ENCODE measurements at regions not wholly inside any gene's neighbourhood (a gene's known extent, or its start where the extent isn't known, plus 50 kb on each side); places are given as distances from the start of the nearest gene placed in this dataset.

DNA sequence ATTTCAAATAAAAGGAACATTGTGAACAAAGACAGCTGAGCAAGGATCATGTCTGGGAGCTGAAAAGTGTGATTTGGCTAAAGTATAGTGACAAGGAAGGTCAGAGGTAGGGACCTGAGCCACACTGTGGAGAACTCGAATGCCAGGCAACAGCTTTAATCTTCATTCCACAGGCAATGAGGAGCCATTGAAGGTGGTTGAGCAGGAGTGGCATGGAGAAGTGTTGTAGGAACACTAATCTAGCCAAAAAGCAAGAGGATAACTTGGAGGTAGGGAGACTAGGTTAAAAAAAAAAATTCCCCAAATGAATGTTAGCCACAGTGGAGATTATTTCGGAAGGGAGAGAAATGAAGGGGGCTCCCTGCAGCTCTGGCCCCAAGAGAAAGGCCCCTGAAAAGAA, 286.9 kb downstream of the BCOR start:
- POLR2A ChIA-PET: no interaction called here
- Mint-ChIP-seq H3K4me1 (ENCODE audit: low read depth) (peaks cover 18% of the 10 kb centered on the region), H3K27me3 (no peaks in the 10 kb centered on the region), H3K27ac (no peak overlapping the region), H3K36me3 (ENCODE audit: low read depth) (no peaks in the 10 kb centered on the region), H3K4me3 (no peak overlapping the region), H3K9me3 (no peaks in the 10 kb centered on the region)
- DNase-seq (no peak), ATAC-seq (no peak)
- TF ChIP-seq, protein P1, sequence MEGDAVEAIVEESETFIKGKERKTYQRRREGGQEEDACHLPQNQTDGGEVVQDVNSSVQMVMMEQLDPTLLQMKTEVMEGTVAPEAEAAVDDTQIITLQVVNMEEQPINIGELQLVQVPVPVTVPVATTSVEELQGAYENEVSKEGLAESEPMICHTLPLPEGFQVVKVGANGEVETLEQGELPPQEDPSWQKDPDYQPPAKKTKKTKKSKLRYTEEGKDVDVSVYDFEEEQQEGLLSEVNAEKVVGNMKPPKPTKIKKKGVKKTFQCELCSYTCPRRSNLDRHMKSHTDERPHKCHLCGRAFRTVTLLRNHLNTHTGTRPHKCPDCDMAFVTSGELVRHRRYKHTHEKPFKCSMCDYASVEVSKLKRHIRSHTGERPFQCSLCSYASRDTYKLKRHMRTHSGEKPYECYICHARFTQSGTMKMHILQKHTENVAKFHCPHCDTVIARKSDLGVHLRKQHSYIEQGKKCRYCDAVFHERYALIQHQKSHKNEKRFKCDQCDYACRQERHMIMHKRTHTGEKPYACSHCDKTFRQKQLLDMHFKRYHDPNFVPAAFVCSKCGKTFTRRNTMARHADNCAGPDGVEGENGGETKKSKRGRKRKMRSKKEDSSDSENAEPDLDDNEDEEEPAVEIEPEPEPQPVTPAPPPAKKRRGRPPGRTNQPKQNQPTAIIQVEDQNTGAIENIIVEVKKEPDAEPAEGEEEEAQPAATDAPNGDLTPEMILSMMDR (IDR thresholded peaks at IDR 0.05): no peak
- intact Hi-C loops (cut with micrococcal nuclease): loop anchor here (10.0 kb wide), 1 partner anchor 76 kb away; no protein-coding TSS in a partner anchor
- CTCF ChIA-PET: no interaction called here

DNA sequence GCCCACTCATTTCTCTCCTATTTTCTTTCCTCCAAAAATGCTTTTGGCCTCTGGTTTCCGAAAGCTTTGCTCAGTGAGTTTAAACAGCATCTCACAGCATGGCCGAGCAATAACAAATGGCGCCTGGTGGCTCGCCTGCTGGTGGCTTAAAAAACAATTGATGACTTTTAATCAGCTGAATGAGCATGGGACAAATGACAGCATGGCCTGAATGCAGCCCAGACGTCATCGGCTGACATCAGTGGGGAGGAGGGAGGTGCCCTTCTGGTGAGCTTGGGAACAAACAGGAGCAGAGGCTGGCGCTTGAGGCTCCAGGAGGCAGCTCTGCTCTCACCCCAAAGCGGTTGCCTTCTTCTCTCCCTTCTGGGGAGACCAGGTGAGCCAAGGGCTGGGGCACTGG, 286.4 kb downstream of the BCOR start:
- Mint-ChIP-seq H3K27ac (no peak overlapping the region), H3K27me3 (no peaks in the 10 kb centered on the region), H3K36me3 (ENCODE audit: low read depth) (no peaks in the 10 kb centered on the region), H3K4me1 (ENCODE audit: low read depth) (peaks cover 18% of the 10 kb centered on the region), H3K9me3 (no peaks in the 10 kb centered on the region), H3K4me3 (no peak overlapping the region)
- intact Hi-C loops (cut with micrococcal nuclease): loop anchor here (10.0 kb wide), 1 partner anchor 77 kb away; no protein-coding TSS in a partner anchor
- TF ChIP-seq, protein P1 (IDR thresholded peaks at IDR 0.05): no peak
- DNase-seq (no peak), ATAC-seq (no peak)
- POLR2A ChIA-PET: no interaction called here
- CTCF ChIA-PET: no interaction called here

DNA sequence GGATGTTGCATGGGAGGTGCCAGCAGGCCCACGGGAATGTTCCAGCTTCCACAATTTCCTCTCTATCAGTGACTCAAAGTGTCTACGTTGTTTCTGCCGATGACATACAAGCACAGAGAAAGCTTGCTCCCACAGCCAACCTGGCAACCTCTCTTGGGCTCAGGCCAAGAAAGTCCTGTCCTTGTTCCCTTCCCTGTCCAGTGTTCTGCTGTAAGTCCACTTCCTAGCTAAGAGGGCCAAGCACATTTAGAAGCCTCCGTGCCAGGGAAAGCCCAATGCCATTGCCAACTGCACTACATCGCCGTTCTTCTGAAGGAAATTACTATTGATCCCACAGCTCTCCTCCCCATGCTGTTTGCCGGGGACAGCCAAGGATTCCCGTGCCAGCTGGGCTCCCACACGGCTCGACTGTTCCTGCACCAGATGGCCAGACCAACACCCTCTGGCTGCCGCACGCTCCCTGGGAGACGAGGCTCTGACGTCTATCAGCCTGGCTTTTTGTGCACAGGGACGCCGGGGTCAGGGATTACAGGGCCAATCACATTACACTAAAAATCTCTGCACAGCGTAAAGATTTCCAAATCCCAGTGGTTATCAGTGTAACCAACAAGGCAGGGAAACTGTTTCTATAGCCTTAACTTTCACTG, 284.0 kb downstream of the BCOR start:
- TF ChIP-seq, protein P1 (IDR thresholded peaks at IDR 0.05): no peak
- no peak for DNase-seq
- Mint-ChIP-seq H3K4me3 (no peak overlapping the region), H3K9me3 (no peaks in the 10 kb centered on the region), H3K27ac (no peak overlapping the region), H3K4me1 (ENCODE audit: low read depth) (peaks cover 32% of the 10 kb centered on the region), H3K36me3 (ENCODE audit: low read depth) (no peaks in the 10 kb centered on the region), H3K27me3 (no peaks in the 10 kb centered on the region)
- ATAC-seq: no peak
- CTCF ChIA-PET: interaction anchor here (0.8 to 1.3 kb wide), 6 partner anchors 9 to 252 kb away, joined by 3 to 5 read pairs (median 4); no protein-coding TSS in a partner anchor
- intact Hi-C loops (cut with micrococcal nuclease): loop anchor here (10.0 kb wide), 1 partner anchor 79 kb away; no protein-coding TSS in a partner anchor
- POLR2A ChIA-PET: interaction anchor here (0.6 to 0.9 kb wide), 2 partner anchors 200 to 297 kb away, joined by 3 read pairs; no protein-coding TSS in a partner anchor

DNA sequence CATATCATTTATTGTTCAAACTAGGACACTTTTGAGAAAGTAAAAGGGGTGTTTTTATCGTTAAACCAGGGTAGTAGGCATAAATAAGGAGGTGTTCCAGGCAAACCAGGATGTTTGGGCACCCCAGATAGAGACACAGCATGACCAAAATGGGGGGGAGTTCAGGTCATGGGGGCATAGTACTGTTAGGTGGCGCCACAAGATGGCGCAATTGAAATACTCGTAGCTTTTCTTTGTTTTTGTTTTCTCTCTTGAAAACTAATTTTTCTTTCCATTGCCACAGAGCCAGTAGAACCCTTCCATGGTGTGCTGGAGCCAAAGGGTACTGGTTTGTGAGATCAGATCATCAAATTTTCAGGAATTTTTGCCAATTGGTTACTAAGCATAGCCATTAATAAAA, 283.4 kb downstream of the BCOR start:
- DNase-seq: peak; percentile 57
- POLR2A ChIA-PET: interaction anchor here (0.9 kb wide), 1 partner anchor 199 kb away, joined by 3 read pairs; no protein-coding TSS in a partner anchor
- Mint-ChIP-seq H3K4me1 (ENCODE audit: low read depth) (peaks cover 32% of the 10 kb centered on the region), H3K27ac (no peak overlapping the region), H3K4me3 (no peak overlapping the region), H3K9me3 (no peaks in the 10 kb centered on the region), H3K36me3 (ENCODE audit: low read depth) (no peaks in the 10 kb centered on the region), H3K27me3 (no peaks in the 10 kb centered on the region)
- no peak for ATAC-seq
- CTCF ChIA-PET: interaction anchor here (0.6 to 1.3 kb wide), 8 partner anchors 8 to 251 kb away, joined by 3 to 5 read pairs (median 4); no protein-coding TSS in a partner anchor
- intact Hi-C loops (cut with micrococcal nuclease): loop anchor here (10.0 kb wide), 1 partner anchor 80 kb away; no protein-coding TSS in a partner anchor
- TF ChIP-seq, protein P1 (IDR thresholded peaks at IDR 0.05): peak; percentile 55

DNA sequence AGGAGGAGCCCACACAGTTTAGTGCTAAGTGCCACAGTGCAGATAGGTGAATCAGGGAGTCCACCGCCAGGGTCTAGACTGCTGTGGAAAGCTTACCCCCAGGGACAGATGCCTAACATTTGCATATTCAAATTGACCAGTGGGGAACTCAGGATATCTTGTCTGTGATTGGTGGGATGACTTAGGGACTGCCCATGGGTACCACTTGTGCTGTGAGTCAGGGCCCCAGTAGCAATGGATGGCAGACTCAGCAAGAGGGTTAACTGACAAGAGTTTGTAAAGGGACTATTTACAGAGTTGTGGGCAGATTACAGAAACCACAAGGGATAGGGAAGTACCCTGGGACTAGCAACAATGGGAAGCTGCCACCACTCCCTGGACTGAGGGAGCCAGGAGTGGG, 282.1 kb downstream of the BCOR start:
- ATAC-seq (peak; percentile 90), DNase-seq (peak; percentile 58)
- Mint-ChIP-seq H3K36me3 (ENCODE audit: low read depth) (no peaks in the 10 kb centered on the region), H3K4me3 (no peak overlapping the region), H3K27ac (peak overlapping the region; percentile 30), H3K4me1 (ENCODE audit: low read depth) (peaks cover 32% of the 10 kb centered on the region), H3K9me3 (no peaks in the 10 kb centered on the region), H3K27me3 (no peaks in the 10 kb centered on the region)
- ChIA-PET CTCF (interaction anchor here (1.2 to 1.4 kb wide), 4 partner anchors 10 to 282 kb away, joined by 3 to 4 read pairs (median 4); partner anchors contain the start of gene BCOR), POLR2A (interaction anchor here (1.0 to 1.6 kb wide), 2 partner anchors 74 to 283 kb away, joined by 3 read pairs; no protein-coding TSS in a partner anchor)
- intact Hi-C loops (cut with micrococcal nuclease): loop anchor here (5.0 to 10.0 kb wide), 4 partner anchors 47 to 357 kb away; no protein-coding TSS in a partner anchor
- TF ChIP-seq, protein P1 (IDR thresholded peaks at IDR 0.05): no peak
